Endothelial cell of umbilical vein (primary cell): ENCODE measurements at regions not wholly inside any gene's neighbourhood (a gene's known extent, or its start where the extent isn't known, plus 50 kb on each side); places are given as distances from the start of the nearest gene placed in this dataset.

ENCODE experiments used
- EZH2 ChIP-seq: IDR thresholded peaks from 2 replicates; pipeline ENCODE4 v1.6.1; 2012; ENCODE audit warnings: borderline replicate concordance, low read depth, mild to moderate bottlenecking, moderate library complexity, low read length, inconsistent platforms; ENCODE audit not compliant: severe bottlenecking
- TF ChIP-seq, protein P1 (sequence below), 2 donors: IDR thresholded peaks; 1 replicate in 1 of 2; 2 replicates in 1 of 2; pipeline ENCODE4 v1.5.1; 2011; ENCODE audit warnings: low read length in 2 of 2, mild to moderate bottlenecking in 2 of 2, moderate library complexity in 2 of 2, control low read depth in 1 of 2, inconsistent platforms in 1 of 2, low read depth in 1 of 2; ENCODE audit not compliant: insufficient read depth in 1 of 2; ENCODE audit errors: extremely low read depth in 1 of 2

DNA sequence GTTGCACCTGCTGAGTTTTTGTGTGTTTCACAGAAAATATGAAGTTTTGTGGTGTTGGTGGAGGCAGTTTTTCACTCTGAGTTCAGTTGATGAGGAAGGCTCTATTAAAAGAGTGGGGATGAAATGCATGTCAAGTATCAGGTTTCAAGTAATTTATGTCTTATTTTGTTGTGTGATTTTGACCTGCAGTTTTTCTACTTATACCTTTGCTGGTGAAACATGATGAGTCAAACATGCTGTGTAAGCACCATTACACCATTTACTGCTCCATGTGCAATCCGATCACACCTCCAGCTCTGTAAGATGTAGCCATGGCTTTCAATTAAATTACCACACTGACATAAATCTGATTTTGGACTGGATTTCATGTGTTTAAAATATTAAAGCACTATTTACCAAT is 174.5 kb upstream of the ZEB2 start:
- TF ChIP-seq, protein P1, sequence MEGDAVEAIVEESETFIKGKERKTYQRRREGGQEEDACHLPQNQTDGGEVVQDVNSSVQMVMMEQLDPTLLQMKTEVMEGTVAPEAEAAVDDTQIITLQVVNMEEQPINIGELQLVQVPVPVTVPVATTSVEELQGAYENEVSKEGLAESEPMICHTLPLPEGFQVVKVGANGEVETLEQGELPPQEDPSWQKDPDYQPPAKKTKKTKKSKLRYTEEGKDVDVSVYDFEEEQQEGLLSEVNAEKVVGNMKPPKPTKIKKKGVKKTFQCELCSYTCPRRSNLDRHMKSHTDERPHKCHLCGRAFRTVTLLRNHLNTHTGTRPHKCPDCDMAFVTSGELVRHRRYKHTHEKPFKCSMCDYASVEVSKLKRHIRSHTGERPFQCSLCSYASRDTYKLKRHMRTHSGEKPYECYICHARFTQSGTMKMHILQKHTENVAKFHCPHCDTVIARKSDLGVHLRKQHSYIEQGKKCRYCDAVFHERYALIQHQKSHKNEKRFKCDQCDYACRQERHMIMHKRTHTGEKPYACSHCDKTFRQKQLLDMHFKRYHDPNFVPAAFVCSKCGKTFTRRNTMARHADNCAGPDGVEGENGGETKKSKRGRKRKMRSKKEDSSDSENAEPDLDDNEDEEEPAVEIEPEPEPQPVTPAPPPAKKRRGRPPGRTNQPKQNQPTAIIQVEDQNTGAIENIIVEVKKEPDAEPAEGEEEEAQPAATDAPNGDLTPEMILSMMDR (IDR thresholded peaks at IDR 0.05; ENCODE audit: extremely low read depth in 1 of 2, insufficient read depth in 1 of 2, low read depth in 1 of 2, low read length in 2 of 2), result no peak
- no peak for TF ChIP-seq EZH2
